AG09319 (cell line): ENCODE measurements at regions not wholly inside any gene's neighbourhood (a gene's known extent, or its start where the extent isn't known, plus 50 kb on each side); places are given as distances from the start of the nearest gene placed in this dataset.

Experiments
- DNase-seq: peaks from one replicate; pipeline ENCODE4 v3.0.0-alpha.2; 2010; ENCODE audit warnings: low read depth; ENCODE audit errors: extremely low read depth
- CTCF ChIP-seq: IDR thresholded peaks from 2 replicates; pipeline ENCODE4 v1.5.1; 2011; ENCODE audit warnings: low read depth, mild to moderate bottlenecking, inconsistent platforms, low read length, moderate library complexity

- DNase-seq = no peak
These were observed 95.8 kb downstream of the RAMP3 start for GRCh38 chr7:45253368-45253767.

GRCh38 chr7:45255187-45255586 is 97.6 kb downstream of the RAMP3 start:
- DNase-seq = no peak
- TF ChIP-seq CTCF = no peak

More at GRCh38 chr7:45253368-45253767, 95.8 kb downstream of the RAMP3 start:
- TF ChIP-seq CTCF = no peak

GRCh38 chr7:45256309-45256708 is 98.7 kb downstream of the RAMP3 start:
- no peak for DNase-seq

GRCh38 chr7:45256775-45257174 is 99.2 kb downstream of the RAMP3 start:
- TF ChIP-seq CTCF = no peak
- no peak for DNase-seq

More at GRCh38 chr7:45256309-45256708, 98.7 kb downstream of the RAMP3 start:
- no peak for TF ChIP-seq CTCF

GRCh38 chr7:45257284-45257683 is 99.7 kb downstream of the RAMP3 start:
- no peak for DNase-seq
- no peak for TF ChIP-seq CTCF

GRCh38 chr7:45258533-45259226 is 101.1 kb downstream of the RAMP3 start:
- TF ChIP-seq CTCF = no peak
- no peak for DNase-seq

- DNase-seq = no peak
- TF ChIP-seq CTCF = no peak
These were observed 101.6 kb downstream of the RAMP3 start for GRCh38 chr7:45259227-45259596.
